ENCODE measurements at regions not wholly inside any gene's neighbourhood (a gene's known extent, or its start where the extent isn't known, plus 50 kb on each side); places are given as distances from the start of the nearest gene placed in this dataset.
"Not testable (repeated sequence)": the region's sequence is repeated elsewhere in the genome, so short reads cannot be mapped to it uniquely, and the experiment has no call there.

GRCh38 chrX:96546281-96546680 is 138.4 kb upstream of the DIAPH2 start:
- DNase-seq, result not testable (repeated sequence)

- no peak for DNase-seq
These were observed 133.2 kb upstream of the DIAPH2 start for GRCh38 chrX:96551322-96551872.

GRCh38 chrX:96556886-96557285 is 127.8 kb upstream of the DIAPH2 start:
- DNase-seq, result no peak

GRCh38 chrX:96561129-96561528 is 123.5 kb upstream of the DIAPH2 start:
- not testable (repeated sequence) for DNase-seq

GRCh38 chrX:96563646-96564045 is 121.0 kb upstream of the DIAPH2 start:
- DNase-seq, result no peak

- no peak for DNase-seq
These were observed 120.0 kb upstream of the DIAPH2 start for GRCh38 chrX:96564595-96564994.

- DNase-seq, result no peak
These were observed 117.8 kb upstream of the DIAPH2 start for GRCh38 chrX:96566878-96567277.

GRCh38 chrX:96568071-96568470 is 116.6 kb upstream of the DIAPH2 start:
- DNase-seq, result no peak

GRCh38 chrX:96569034-96569433 is 115.6 kb upstream of the DIAPH2 start:
- no peak for DNase-seq

- DNase-seq, result no peak
These were observed 109.6 kb upstream of the DIAPH2 start for GRCh38 chrX:96575011-96575410.

GRCh38 chrX:96576368-96576767 is 108.3 kb upstream of the DIAPH2 start:
- no peak for DNase-seq

GRCh38 chrX:96578781-96579180 is 105.9 kb upstream of the DIAPH2 start:
- no peak for DNase-seq

- no peak for DNase-seq
These were observed 105.4 kb upstream of the DIAPH2 start for GRCh38 chrX:96579252-96579651.

- no peak for DNase-seq
These were observed 94.2 kb upstream of the DIAPH2 start for GRCh38 chrX:96590403-96590802.

- no peak for DNase-seq
These were observed 93.2 kb upstream of the DIAPH2 start for GRCh38 chrX:96591421-96591820.

GRCh38 chrX:96597847-96598246 is 86.8 kb upstream of the DIAPH2 start:
- not testable (repeated sequence) for DNase-seq

- no peak for DNase-seq
These were observed 72.9 kb upstream of the DIAPH2 start for GRCh38 chrX:96611619-96612362.

- no peak for DNase-seq
These were observed 69.2 kb upstream of the DIAPH2 start for GRCh38 chrX:96615448-96615847.

GRCh38 chrX:96619588-96619987 is 65.1 kb upstream of the DIAPH2 start:
- no peak for DNase-seq

- no peak for DNase-seq
These were observed 62.8 kb upstream of the DIAPH2 start for GRCh38 chrX:96621811-96622210.
